NCI-H146 (cell line): ENCODE measurements at regions not wholly inside any gene's neighbourhood (a gene's known extent, or its start where the extent isn't known, plus 50 kb on each side); places are given as distances from the start of the nearest gene placed in this dataset.

Experiments used
- DNase-seq: peaks from one replicate; lab custom pipeline; 2025; lab: John Stamatoyannopoulos, UW

- DNase-seq: no peak
These were observed 360.1 kb downstream of the TNS3 start for GRCh38 chr7:47221826-47222225.

- no peak for DNase-seq
These were observed 363.3 kb downstream of the TNS3 start for GRCh38 chr7:47218378-47219176.

DNA sequence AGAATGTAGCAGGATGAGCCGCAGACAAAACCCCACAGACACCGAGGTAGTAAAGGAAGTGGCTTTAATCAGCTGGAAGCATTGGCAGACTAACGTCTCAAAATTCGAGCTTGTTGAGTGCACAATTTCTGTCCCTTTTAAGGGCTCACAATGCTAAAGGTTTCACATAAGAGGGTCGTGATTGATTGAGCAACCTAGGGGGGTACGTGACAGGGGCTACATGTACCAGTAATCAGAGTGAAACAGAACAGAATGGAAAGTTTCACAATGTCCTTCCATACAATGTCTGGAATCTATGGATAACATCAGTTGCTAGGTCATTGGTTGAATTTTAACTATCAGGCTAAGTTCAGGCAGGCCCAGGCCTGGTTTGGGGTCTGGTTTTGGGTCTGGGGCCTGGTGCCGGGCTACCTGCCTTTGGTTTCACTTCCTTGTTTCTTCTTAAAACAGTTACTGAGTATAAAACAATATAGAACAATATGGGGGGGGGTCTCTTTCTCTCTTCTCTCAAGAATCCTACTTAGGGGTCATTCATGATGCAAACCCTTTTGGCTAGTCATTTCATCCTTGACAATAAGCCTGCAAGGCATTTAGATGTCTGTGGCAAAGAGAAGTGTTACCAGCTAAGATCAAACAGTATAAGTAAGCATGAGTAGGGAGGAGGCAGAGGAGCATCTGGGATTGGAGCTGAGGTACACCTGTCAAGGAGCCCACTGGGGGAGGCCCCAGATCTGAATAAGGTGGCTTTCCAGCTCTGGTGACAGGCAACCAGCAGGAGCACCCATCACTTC is 364.1 kb downstream of the TNS3 start:
- DNase-seq: no peak

DNA sequence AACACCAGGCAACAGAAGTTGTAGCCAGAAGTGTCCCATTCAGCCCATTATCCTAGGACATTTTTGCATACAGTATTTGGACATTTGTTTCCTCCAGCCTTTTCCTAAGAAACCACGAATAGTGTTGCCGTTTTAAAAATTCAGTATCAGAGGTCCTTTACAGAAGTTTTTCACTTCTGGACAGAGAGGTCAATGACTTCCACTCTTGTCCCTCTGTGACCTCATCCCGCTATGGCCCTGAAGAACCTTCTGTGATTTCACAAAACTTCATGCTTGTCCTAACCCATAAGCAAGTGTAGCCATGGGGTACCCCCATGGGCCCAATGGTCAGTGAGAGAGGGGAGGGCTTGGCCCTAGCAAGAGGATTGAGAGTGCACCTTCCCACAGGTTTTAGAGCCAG is 364.8 kb downstream of the TNS3 start:
- DNase-seq: no peak

GRCh38 chr7:47216439-47216838 is 365.5 kb downstream of the TNS3 start:
- no peak for DNase-seq

DNA sequence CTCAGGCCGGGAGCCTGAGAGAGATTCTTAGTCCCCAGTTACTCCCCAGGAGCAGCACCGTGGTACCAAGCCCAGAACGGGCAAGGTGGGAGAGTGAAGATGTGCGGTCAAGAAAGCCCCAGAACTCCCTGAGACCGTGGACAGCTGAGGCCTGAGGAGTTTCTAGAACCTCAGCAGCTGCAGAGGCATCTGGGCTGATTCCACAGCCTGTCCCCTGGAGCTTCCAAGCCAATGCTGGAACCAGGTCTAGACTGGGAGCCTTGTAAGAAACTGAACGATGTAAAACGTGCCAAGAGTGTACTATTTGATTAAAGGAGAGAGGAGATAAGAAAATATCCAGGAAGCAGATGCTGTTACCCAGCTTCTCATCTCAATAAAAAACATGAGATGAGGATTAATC is 366.3 kb downstream of the TNS3 start:
- DNase-seq: no peak

- DNase-seq: no peak
These were observed 366.9 kb downstream of the TNS3 start for GRCh38 chr7:47215049-47215448.

GRCh38 chr7:47213276-47213675 is 368.6 kb downstream of the TNS3 start:
- DNase-seq: no peak

DNA sequence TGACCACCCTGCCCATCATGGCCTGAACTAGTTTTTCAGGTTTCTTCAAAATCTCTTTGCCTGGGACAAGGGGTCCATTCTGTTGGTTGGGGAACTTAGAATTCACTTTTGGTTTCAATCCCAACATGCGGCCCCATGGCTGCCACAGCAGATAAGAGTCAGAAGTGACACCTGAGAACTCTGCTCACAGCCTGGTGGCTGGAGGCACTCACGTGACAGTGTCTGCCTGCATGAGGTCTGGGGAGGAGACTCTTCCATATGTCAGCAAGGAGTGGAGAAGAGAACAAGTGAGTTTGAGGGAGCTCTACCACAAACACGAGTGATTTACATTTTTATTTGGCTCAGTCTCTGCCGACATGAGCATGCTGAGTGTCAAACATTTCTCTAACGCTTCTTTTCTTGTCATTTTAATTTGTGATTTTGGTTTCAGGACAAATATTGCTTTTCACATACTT is 370.4 kb downstream of the TNS3 start:
- DNase-seq: no peak

DNA sequence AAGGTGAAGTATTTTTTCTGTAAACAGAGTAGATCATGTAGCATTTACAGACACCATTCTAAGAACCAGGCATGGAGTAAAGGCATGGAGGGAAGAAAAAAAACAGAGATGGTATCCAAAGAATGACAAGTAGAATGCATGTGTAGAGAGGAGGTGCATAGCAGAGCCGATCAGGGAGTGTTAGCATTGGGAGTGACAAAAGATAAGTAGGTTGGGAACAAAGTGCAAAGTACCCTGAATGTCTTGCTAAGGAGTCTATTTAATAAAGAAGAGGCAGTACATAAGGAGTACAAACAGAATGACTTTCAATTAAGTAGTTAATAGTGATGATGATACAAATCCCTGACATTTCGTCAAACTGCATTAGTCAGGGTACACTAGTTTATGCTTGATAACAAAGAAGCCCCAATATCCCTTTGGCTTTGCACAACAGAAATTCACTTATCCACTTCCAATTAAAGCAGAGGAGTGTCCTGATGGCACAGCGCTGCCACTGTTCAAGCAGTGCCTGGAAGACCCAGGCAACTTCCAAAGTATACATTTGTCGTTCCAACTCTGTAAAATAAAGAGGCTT is 371.5 kb downstream of the TNS3 start:
- DNase-seq: no peak

DNA sequence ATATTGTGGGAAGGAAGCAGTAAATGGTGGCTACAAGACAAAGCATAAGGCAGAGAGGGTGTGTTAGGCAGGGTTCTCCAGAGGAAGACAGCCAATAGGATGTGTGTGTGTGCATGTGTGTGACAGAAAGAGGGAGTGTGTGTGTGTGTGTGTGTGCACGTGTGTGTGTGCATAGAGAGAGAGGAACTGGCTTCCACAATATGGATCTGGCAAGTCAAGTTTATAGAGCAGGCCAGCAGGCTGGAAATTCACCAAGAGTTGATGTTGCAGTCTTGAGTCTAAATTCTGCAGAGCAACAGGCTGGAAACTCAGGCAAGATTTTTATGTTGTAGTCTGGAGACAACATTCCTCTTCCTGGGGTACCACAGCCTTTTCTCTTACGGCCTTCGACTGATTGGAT is 374.0 kb downstream of the TNS3 start:
- DNase-seq: no peak

DNA sequence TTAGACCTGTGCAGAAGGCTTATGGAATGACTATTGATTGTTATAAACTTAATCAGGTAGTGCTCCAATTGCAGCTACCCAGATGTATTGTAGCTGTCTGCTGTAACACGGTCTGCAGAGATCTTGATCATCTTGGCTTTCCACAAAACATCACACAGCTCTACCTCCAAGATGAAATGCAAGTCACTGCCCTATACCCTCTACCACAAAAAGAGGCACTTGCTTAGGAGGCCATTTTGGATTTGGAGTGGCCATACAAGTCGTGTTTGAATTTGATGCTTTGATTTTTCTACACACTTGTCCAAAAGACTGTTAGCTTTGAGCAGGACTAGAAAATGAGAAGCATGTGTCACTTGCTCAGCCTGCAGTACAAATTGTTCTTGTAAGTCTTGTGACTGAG is 377.2 kb downstream of the TNS3 start:
- DNase-seq: no peak

GRCh38 chr7:47202146-47202783 is 379.6 kb downstream of the TNS3 start:
- DNase-seq: no peak

DNA sequence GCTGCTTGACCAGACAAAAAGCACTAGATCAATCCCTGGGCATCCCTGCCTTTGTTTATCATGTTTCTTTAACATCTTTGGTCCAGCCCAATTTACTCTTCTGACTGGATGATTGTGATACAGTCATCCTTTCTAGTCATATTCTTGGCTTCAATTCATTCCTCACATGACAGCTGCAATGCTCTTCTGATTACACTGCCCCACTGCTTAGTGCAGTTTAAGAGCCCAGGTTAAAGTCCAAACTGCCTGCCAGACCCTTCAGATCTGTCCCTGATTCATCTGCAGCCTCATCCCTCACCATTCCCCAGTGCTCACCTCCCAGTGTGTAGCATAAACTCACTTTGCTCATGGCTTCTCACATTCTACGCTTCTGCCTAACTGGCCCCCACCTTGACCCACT is 383.8 kb downstream of the TNS3 start:
- DNase-seq: no peak

GRCh38 chr7:47197486-47197885 is 384.4 kb downstream of the TNS3 start:
- DNase-seq: no peak

GRCh38 chr7:47196737-47197136 is 385.2 kb downstream of the TNS3 start:
- no peak for DNase-seq

DNA sequence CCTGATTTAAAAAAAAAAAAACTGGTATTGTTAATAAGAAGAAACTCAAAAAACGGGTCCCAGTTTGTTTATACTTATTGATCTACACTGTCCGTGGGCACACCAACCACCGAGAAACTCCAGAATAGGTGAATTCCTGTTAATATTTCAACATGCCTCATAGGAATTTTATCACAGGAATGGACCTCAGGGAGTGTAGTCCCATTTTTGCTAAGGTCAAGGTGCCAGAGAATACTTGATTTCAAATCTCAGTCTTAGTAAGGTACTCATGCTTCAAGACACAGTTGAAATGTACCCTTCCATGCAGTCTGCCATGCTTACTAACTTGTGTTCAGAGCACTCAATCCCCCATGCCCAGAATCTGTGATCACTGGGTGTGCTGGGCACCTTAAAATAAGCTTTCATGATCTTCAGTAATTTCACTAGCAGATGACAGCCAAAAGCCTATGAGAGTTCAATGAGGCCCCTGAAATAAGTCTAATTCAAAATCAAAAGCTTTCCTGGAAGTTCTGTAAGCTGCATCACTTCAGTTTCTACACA is 385.7 kb downstream of the TNS3 start:
- DNase-seq: no peak

DNA sequence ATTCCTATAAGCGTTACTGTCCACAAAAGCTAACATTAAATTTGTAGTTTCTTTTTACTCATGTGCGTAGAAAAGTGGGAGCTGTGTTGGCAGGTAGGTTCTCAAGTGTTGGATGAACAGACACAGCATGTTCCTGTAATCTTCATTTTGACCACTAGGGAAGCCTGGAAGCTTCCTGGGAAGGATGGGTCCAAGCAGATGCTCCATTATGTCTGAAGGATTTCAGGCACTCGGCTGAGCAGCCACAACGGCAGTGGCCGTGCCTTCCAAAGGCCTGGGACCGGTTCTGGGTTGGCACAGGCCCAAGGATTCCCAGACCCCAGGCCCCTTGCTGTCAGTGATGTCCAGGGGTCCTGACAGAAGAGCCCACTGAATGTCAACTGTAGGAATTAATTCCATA is 386.3 kb downstream of the TNS3 start:
- no peak for DNase-seq

- no peak for DNase-seq
These were observed 387.3 kb downstream of the TNS3 start for GRCh38 chr7:47194516-47195057.

- DNase-seq: no peak
These were observed 388.9 kb downstream of the TNS3 start for GRCh38 chr7:47192978-47193377.

DNA sequence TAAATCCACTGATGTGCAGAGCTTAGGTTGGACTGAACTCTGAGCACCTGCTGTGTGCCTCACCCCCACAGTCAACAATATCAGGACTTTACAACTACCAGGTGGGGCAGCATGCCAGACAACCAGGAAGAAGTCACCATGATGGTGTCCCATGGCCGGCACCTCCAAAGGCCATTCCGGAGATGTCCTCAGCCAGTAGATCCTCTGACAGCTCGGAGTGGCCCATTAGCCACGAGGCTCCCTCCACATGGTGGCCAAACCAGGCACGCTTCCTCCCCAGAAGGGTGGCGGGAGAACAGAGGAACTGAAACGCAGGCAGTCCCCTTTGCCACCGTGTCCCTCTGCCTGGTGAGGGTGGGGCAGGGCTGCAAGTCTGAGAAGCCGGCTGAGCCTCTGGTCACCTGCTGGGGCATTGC is 390.0 kb downstream of the TNS3 start:
- no peak for DNase-seq

DNA sequence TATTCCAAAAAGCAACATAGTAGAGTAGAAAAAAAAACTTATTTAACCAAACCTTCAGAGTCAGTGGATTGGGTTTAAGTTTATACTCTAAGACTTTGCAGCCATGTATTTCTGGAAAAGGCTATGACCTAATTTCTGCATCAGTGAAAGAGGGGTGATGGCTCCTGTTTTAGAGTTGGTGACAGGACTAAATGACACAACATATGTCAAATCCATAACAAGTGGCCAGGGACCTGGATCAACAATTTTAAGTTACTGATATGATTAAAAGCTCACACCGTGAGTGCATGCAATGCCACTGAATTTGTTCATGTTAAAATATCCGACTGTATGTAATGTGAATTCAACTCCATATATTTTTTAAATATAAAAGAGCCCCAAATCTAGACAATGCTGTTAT is 390.6 kb downstream of the TNS3 start:
- DNase-seq: no peak
